HEK293 (cell line): ENCODE measurements at regions not wholly inside any gene's neighbourhood (a gene's known extent, or its start where the extent isn't known, plus 50 kb on each side); places are given as distances from the start of the nearest gene placed in this dataset.

Experiments
- CTCF ChIA-PET: fragments of 350-600 bp; formaldehyde crosslinking; extraction: SDS; loops from one replicate; lab custom pipeline; 2021; ENCODE audit warnings: antibody characterized with exemption; lab: Yijun Ruan, JAX
- POLR2A ChIA-PET: fragments of 300-600 bp; formaldehyde crosslinking; extraction: SDS; loops from one replicate; lab custom pipeline; 2020; ENCODE audit warnings: antibody characterized with exemption, inconsistent platforms; lab: Yijun Ruan, JAX
- H3K27ac ChIP-seq: fragments of 200-500 bp; sonication (Bioruptor generic); 2 replicates; pipeline ENCODE4 v1.5.1; 2014; ENCODE audit warnings: low read depth, low read length, control low read depth, inconsistent platforms; ENCODE audit errors: extremely low read depth
- H3K36me3 ChIP-seq, 2 experiments: fragments of 200-500 bp in 1 of 2; sonication (Bioruptor generic) in 1 of 2; 1 replicate in 1 of 2; 2 replicates in 1 of 2; pipeline ENCODE4 v1.5.1; 2014 to 2017; ENCODE audit warnings: inconsistent platforms in 2 of 2, low read length in 2 of 2; ENCODE audit not compliant: control insufficient read depth in 2 of 2, insufficient read depth in 1 of 2
- H3K4me1 ChIP-seq: fragments of 200-500 bp; sonication (Bioruptor generic); 2 replicates; pipeline ENCODE4 v1.5.1; 2014; ENCODE audit warnings: mild to moderate bottlenecking, low read length, inconsistent platforms; ENCODE audit not compliant: control insufficient read depth, insufficient read depth
- H3K4me3 ChIP-seq: 2 replicates; pipeline ENCODE4 v1.5.1; 2011; ENCODE audit warnings: low read depth, mild to moderate bottlenecking, control low read depth, low read length, moderate library complexity
- H3K9me3 ChIP-seq: fragments of 200-500 bp; sonication (Bioruptor generic); 2 replicates; pipeline ENCODE4 v1.5.1; 2014; ENCODE audit warnings: low read depth, low read length, inconsistent platforms; ENCODE audit not compliant: control insufficient read depth, insufficient read depth
- BCL6B ChIP-seq: fragments of 450-650 bp; formaldehyde crosslinking; IDR thresholded peaks from 2 replicates; pipeline ENCODE4 v1.5.1; 2017; ENCODE audit warnings: missing biosample characterization, missing genetic modification characterization
- ZNF416 ChIP-seq: fragments of 450-650 bp; formaldehyde crosslinking; IDR thresholded peaks from 2 replicates; pipeline ENCODE4 v1.5.1; 2016; ENCODE audit warnings: missing biosample characterization, missing genetic modification characterization
- ZNF585B ChIP-seq: fragments of 450-650 bp; formaldehyde crosslinking; IDR thresholded peaks from 2 replicates; pipeline ENCODE4 v1.5.1; 2016; ENCODE audit warnings: missing biosample characterization, missing genetic modification characterization

- no peak overlapping the region for H3K27ac ChIP-seq
- no peak overlapping the region for H3K4me3 ChIP-seq
- CTCF ChIA-PET, result interaction anchor here (0.6 to 0.7 kb wide), 2 partner anchors 9 to 69 kb away, joined by 3 to 4 read pairs; no protein-coding TSS in a partner anchor
- no peak for TF ChIP-seq BCL6B (tag by site-specific recombination)
- peak; percentile 61 for TF ChIP-seq ZNF585B (tag by site-specific recombination)
- no peaks in the 10 kb centered on the region for H3K4me1 ChIP-seq
- no peaks in the 10 kb centered on the region for H3K9me3 ChIP-seq
- H3K36me3 ChIP-seq, result no peaks in the 10 kb centered on the region
- POLR2A ChIA-PET, result no interaction called here
Measured at GRCh38 chr17:27990979-27991378, 51.5 kb upstream of the NLK start.

- H3K9me3 ChIP-seq, result no peaks in the 10 kb centered on the region
- H3K4me1 ChIP-seq, result no peaks in the 10 kb centered on the region
- H3K4me3 ChIP-seq, result no peak overlapping the region
- no peaks in the 10 kb centered on the region for H3K36me3 ChIP-seq
- ChIA-PET CTCF (no interaction called here), POLR2A (no interaction called here)
- H3K27ac ChIP-seq, result no peak overlapping the region
- TF ChIP-seq ZNF416 (tag by site-specific recombination), result no peak
Measured at GRCh38 chr17:27991462-27991993, 50.9 kb upstream of the NLK start.
